ENCODE measurements at regions not wholly inside any gene's neighbourhood (a gene's known extent, or its start where the extent isn't known, plus 50 kb on each side); places are given as distances from the start of the nearest gene placed in this dataset.

DNA sequence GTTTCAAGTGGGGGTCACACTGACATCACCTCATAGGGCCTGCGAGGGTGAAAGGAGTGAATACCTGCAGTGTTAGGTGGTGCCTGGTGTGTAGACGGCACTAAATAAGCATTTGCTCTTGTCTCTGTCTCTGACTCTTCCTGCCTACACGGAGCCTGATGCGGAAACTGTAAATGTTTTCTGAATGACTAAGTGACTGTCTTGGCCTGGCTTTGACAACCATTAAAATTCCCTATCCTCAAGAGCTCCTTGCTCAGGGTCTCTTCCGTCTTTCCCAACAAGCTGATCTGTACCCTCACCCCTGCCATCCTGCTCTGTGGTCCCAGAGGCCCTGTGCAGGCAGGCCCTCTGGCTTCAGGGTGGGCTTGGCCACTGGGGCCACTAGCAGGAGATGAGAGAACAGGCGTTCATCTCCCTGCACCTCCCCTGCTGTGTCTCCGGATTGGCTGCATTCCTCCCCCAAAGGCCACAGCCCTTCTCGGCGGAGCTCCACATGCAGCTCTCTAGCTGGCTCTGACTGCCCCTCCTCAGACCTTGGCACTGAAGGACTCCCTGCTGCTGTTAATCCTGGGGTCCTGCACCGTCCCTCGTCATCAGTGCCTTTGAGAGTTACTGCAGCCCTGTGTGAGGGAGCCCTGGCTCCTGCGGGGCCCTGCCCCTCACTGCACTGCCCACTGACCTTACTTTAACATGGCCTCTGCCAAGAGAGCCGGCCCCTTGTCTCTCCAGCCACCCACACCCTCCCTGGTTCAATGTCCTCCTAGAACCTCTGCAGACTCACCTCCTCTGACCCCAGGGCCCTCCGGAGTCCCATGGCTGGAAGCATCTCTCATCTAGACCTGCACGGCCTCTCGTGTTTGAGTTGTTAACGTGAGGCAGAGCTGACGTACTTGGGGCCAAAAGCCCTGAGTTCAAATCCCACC, 211.1 kb downstream of the MATN1 start:
- no peak for DNase-seq

DNA sequence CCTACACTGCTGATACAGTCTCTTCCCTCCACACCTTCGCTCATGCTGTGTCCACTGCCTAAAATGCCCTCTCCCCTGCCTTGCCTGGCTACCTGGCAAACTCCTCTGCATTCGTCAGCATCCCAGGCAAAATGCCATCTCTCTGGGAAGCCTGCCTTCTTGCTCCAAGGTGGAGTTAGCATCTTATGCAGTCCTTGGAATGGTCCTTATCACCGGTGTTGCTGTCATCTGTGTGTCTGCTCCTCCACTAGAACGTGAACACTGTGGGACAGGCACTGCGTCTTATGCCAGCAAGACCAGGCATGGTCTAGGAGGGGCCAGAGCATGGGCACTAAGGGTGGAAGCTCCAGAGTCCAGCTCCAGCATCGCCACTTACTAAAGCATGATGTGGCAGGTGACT, 211.8 kb downstream of the MATN1 start:
- no peak for DNase-seq

DNA sequence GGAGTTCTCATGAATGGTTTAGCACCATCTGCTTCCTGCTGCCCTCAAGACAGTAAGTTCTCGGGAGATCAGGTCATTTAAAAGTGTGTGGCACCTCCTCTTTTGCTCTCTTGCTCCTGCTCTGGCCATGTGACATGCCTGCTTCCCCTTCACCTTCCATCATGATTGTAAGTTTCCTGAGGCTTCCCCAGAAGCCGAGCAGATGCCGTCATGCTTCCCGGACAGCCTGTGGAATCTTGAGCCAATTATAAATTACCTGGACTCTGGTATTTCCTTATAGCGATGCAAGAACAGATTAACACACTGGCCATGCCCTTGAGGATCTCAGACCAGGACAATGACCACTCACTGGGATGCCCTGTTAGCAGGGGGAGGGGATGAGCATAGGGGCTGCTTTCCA, 212.3 kb downstream of the MATN1 start:
- DNase-seq: no peak

DNA sequence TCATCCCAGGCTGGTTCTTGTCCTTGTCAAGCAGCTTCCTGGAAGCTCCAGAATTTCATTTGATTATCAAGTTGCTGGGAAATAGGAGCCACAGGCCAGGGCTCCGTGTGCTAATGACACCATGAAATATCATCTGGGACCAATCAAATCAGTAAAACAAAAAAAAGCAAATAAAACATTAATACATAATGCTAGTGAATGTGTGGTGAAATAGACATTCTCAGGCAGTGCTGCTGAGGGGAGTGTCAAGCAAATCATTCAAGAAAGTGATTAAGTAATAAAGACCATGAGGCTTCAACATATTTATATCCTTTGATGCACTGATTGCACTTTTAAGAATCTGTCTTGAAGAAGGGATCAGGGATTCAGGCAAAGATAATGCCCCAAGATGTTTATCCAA, 213.7 kb downstream of the MATN1 start:
- DNase-seq: no peak

- no peak for DNase-seq
These were observed 214.8 kb downstream of the MATN1 start for GRCh38 chr1:30508611-30509010.

DNA sequence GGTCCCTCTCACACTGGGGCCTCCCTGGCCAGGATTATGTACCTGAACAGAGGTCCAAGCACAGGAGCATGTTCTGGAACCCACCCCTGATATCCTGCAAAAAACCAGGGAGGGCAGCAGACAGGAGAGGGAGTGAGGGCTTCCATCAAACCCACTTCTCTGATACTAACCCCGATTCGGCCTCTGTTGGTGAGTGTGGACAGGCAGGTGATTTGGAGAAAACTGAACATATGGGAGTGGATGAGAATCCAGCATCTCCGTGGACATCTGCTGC, 215.3 kb downstream of the MATN1 start:
- no peak for DNase-seq

DNA sequence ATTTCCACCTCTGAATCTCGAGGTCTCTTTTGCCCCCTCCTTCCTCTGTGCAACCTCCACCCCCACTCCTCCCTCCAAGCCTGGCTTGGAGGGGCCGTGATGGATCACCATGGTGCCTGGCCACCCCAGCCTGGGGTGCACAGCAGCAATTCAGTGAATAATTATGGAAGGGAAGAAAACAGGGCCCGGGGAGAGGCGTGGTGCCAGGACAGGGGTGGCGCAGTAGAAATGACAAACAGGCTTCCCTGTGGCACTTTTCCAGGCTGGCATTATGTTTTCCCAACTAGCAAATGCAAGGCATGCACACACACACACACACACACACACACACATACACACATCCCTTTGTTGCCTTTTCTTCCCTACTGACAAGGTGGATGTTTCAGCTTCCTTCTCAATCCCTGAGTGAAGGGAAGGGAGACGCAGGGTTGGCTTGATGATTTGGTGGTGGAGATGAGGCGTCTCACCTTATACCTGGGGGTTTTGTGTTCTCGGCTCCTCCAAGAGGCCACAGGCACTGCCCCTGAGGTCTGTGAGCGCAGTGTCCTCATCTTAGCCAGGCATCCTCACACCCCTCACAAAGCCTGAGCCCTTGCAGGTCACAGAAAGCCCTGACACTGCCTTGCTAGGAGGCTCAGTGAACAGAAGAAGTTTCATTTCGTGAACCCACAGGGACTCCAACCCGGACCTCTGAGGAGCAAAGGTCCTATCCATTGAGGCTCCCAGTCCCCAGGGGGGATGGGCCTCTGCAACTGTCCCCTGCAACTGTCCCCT, 215.8 kb downstream of the MATN1 start:
- DNase-seq: no peak

DNA sequence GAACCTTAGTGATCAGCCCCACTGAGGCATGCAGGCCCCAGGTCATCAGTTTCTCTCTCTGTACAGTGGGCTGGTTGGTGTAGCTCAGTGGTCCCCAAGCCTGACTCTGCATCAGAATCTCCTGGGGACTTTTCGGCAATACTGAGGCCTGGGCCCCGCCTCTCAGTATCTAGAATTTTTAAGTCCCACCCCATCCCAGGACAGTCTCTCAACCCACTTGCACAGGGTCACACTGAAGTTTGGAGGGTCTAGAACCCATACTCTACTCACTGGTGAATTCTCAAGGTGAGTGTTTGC, 216.4 kb downstream of the MATN1 start:
- no peak for DNase-seq

DNA sequence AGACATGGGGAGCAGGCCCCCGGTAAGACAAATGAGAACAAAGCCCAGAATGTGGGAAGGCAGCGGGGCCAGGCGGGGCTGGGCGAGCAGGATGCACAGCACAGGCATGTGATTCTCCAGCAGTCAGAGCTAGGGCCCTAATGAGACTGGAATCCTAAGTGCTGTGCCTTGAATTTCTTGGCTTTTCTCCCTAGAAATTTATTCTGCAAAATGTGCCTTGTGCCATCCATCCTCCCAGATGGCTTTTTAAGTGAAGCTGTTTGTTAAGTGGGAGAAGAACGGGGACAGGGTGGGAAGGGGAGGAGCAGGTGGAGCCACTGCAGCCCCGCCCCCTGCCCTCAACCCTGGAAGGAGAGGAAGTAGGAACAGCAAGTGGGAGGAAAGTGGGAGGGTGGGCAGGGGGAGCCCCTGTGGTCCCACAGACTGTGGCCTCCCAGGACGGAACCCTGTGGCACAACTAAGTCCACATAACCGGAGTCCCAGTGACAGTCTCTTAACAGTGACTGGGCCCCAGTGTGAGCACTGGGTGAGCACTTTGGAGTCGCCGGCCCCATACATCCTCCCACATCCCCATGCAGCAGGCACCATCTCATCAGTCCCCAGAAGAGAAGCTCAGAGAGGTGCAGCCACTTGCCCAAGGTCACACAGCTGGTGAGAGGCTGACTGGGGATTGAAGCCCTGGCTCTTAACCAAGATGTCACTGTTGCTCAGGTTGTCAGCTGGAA, 216.9 kb downstream of the MATN1 start:
- no peak for DNase-seq

GRCh38 chr1:30505853-30506252, 217.5 kb downstream of the MATN1 start:
- DNase-seq: no peak

- DNase-seq: no peak
These were observed 230.9 kb downstream of the MATN1 start for GRCh38 chr1:30492451-30492850.

GRCh38 chr1:30491831-30492230, 231.6 kb downstream of the MATN1 start:
- DNase-seq: no peak

DNA sequence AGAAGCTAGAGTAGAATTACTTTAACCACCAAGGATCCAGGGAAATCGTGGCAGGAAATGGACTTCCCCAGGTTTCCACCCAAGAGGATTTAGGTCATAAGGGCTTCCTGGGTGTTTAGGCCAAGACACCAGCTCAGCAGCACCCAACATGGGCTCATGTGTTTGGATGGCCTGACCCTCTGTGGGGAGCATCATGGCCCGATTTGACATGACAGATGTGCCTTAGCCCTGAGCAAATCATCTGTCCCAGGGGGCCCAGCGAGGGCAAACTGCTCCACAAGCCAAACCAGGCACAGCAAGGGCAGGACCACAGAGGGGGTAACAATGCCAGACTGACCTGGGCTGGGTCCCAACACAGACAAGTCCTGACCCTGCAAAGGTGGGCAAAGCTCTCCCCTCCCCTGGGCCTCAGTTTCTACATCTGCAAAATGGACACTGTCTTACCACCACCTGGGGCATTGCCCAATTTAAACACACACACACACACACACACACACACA, 232.8 kb downstream of the MATN1 start:
- DNase-seq: no peak

DNA sequence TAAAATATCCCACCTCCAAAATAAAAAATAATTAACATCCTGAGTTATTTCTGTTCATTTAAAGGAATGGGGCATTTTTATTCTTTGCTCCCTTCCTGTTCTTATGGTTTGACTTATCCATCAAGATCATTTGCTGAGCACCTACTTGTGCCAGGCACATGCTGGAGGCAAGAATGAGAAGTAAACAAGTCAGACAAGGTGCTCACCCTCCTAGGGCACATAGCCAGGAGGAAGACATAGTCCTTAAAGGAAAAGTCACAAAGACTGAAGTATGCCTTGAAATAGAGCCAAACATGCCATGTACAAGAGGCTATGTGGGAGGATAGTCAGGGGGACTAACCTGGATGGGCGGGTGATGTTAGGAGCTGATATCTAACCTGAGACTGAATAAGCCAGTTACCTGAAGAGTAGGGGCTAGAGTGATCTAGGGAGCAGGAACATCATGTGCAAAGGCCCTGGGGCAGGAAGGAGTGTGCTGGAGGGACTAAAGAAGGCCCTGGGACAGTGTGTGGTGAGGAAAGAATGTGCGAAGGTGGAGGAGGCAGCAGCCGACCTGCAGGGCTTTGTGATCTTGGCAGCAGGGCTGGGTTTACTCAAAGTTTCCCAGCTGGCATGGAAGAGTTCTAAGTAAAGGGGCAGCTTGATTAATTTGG, 233.5 kb downstream of the MATN1 start:
- no peak for DNase-seq

DNA sequence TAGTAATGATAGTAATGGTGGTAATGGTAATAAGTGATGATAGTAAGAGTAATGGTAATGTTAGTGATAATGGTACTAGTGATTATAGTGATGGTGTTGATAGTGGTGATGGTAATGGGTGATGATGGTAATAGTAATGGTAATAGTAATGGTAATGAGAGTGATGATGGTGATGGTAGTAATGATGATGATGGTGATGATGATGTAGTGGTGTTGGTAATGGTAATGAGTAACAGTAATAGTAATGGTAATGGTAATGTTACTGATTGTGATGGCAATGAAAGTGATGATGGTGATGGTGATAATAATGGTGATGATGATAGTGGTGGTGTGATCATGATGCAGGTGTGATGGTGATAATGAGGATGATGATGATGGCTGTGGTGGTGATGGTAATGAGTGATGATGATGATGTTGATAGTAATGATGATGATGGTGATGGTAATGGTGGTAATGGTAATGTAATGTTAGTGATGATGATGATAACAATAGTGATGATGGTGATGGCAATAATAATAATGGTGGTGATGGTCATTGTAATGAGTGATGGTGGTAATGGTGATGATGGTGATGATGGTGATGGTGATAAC, 235.0 kb downstream of the MATN1 start:
- DNase-seq: no peak

GRCh38 chr1:30487042-30487441, 236.3 kb downstream of the MATN1 start:
- no peak for DNase-seq

GRCh38 chr1:30485072-30485471, 238.3 kb downstream of the MATN1 start:
- DNase-seq: no peak

DNA sequence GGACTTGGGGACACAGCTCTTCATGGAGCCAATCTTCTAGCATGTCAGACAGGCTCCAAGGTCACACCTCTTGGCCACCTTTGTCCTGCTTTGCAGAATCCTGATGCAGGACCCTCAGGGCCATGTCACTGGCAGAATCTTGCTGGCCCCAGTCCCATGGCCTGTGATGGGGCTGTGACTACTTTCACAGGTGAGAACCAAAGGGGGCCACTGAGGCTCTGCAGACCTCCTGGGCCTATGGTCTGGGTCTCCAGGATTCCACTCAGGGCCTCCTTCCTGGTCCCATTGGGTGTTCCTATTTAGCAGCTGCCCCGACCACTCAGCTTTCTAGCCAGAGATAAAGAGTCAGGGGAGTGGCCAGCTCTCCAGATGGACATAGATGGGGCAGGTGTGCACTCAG, 238.7 kb downstream of the MATN1 start:
- DNase-seq: no peak

DNA sequence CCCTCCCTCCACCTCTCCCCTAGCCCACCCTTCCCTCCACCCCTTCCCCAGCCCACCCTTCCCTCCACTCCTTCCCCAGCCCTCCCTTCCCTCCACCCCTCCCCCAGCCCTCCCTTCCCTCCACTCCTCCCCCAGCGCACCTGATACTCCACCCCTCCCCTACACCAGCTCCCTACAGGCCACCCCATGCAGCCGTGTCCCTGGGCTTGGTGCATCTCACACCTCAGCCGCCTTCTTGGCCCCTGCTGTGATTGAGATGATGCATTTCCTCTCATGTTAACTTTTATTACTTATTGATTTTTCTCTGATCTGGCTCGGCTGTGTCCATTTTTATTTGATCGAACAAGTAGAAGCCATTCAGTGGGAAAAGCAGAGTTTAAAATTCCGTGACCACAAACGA, 243.8 kb downstream of the MATN1 start:
- DNase-seq: no peak

GRCh38 chr1:30478799-30479563, 244.4 kb downstream of the MATN1 start:
- DNase-seq: no peak

GRCh38 chr1:30478283-30478682, 245.1 kb downstream of the MATN1 start:
- DNase-seq: no peak

- DNase-seq: no peak
These were observed 245.8 kb downstream of the MATN1 start for GRCh38 chr1:30477588-30477987.
